ENCODE measurements at regions not wholly inside any gene's neighbourhood (a gene's known extent, or its start where the extent isn't known, plus 50 kb on each side); places are given as distances from the start of the nearest gene placed in this dataset.
A peak's percentile ranks its signal among the peaks of the same experiment; 100 is the strongest.

GRCh38 chr1:5812295-5812694 is 179.9 kb downstream of the NPHP4 start:
- no peak overlapping the region for H3K27ac ChIP-seq
- H3K9me3 ChIP-seq = no peaks in the 10 kb centered on the region
- H3K36me3 ChIP-seq = no peaks in the 10 kb centered on the region
- WGBS, 5 donors = 79 to 86% (median 81%) methylated on average over 2 of the region's 2 CpGs
- H3K4me1 ChIP-seq = no peaks in the 10 kb centered on the region
- DNase-seq = no peak
- H3K27me3 ChIP-seq = peaks cover 0 to 34% (median 9%) of the 10 kb centered on the region in 3 donors
- intact Hi-C loops (cut with DNase I; ENCODE audit: low total_unique reads) = no loop called here
- no peak for TF ChIP-seq POLR2AphosphoS5 (IDR thresholded peaks at IDR 0.05)
- no peak for TF ChIP-seq EP300 (IDR thresholded peaks at IDR 0.05)
- TF ChIP-seq POLR2A (IDR thresholded peaks at IDR 0.05) = no peak
- no peak for TF ChIP-seq CTCF (IDR thresholded peaks at IDR 0.05)
- no peak overlapping the region for H3K4me3 ChIP-seq

- Histone ChIP-seq H3K4me3 (no peak overlapping the region), H3K36me3 (no peaks in the 10 kb centered on the region), H3K27me3 (peaks cover 0 to 34% (median 5%) of the 10 kb centered on the region in 3 donors), H3K9me3 (no peaks in the 10 kb centered on the region), H3K27ac (no peak overlapping the region), H3K4me1 (no peaks in the 10 kb centered on the region)
- DNase-seq = peak in 1 of 2 donors; percentile 16
- intact Hi-C loops (cut with DNase I; ENCODE audit: low total_unique reads) = no loop called here
- TF ChIP-seq EP300 (IDR thresholded peaks at IDR 0.05) (no peak), POLR2AphosphoS5 (IDR thresholded peaks at IDR 0.05) (no peak), CTCF (IDR thresholded peaks at IDR 0.05) (no peak), POLR2A (IDR thresholded peaks at IDR 0.05) (no peak)
- WGBS, 5 donors = 44 to 80% (median 50%) methylated on average over 1 to 11 of the region's 11 CpGs
Observed at GRCh38 chr1:5811419-5811818, 180.8 kb downstream of the NPHP4 start.

GRCh38 chr1:5810553-5811270 is 181.5 kb downstream of the NPHP4 start:
- TF ChIP-seq EP300 (IDR thresholded peaks at IDR 0.05) (no peak), CTCF (IDR thresholded peaks at IDR 0.05) (no peak), POLR2A (IDR thresholded peaks at IDR 0.05) (no peak), POLR2AphosphoS5 (IDR thresholded peaks at IDR 0.05) (no peak)
- Histone ChIP-seq H3K9me3 (no peaks in the 10 kb centered on the region), H3K4me1 (no peaks in the 10 kb centered on the region), H3K27me3 (peaks cover 0 to 34% (median 3%) of the 10 kb centered on the region in 3 donors), H3K4me3 (no peak overlapping the region), H3K27ac (no peak overlapping the region), H3K36me3 (no peaks in the 10 kb centered on the region)
- intact Hi-C loops (cut with DNase I; ENCODE audit: low total_unique reads) = no loop called here
- WGBS, 5 donors = 54 to 69% (median 64%) methylated on average over 11 of the region's 11 CpGs
- no peak for DNase-seq

- 84 to 90% (median 87%) methylated on average over 16 of the region's 16 CpGs for WGBS, 5 donors
Observed at GRCh38 chr1:5810131-5810530, 182.1 kb downstream of the NPHP4 start.

More at GRCh38 chr1:5810131-5810530, 182.1 kb downstream of the NPHP4 start:
- Histone ChIP-seq H3K27me3 (peaks cover 0 to 29% (median 3%) of the 10 kb centered on the region in 3 donors), H3K27ac (no peak overlapping the region), H3K36me3 (no peaks in the 10 kb centered on the region), H3K4me3 (no peak overlapping the region), H3K4me1 (no peaks in the 10 kb centered on the region), H3K9me3 (no peaks in the 10 kb centered on the region)
- no peak for DNase-seq
- intact Hi-C loops (cut with DNase I; ENCODE audit: low total_unique reads) = no loop called here
- TF ChIP-seq CTCF (IDR thresholded peaks at IDR 0.05) (no peak), POLR2A (IDR thresholded peaks at IDR 0.05) (no peak), POLR2AphosphoS5 (IDR thresholded peaks at IDR 0.05) (no peak), EP300 (IDR thresholded peaks at IDR 0.05) (no peak)
